ENCODE measurements at regions not wholly inside any gene's neighbourhood (a gene's known extent, or its start where the extent isn't known, plus 50 kb on each side); places are given as distances from the start of the nearest gene placed in this dataset.

DNA sequence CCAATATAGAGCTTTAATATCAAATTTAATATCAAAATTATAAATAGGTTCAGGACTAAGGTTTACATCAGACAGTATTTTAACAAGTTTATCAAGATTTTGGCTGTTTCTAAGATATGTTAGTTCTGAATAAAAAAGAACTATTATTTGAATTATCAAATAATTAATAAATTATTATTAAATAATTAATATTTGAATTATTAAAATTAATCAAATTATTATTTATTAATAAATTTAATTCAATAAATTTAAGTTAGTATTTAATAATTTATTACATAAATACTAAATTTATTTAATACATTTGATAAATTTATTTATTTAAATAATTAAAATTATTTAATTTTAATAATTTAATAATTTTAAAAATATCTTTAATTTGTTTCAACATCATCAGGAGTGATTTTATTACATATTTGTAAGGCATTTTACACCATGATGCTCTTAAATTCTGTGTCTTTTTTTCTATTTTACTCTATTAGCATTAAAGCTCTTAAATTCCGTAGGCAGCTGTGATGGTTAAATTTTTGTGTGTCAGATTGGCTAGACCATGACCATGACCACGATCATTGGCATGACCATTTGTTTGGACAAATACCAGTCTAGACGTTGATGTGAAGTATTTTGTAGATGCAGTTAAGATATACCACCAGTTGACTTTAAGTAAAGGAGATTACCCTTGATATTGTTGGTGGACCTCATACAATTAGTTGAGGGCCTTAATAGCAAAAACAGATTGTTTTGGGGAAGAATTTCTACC, 82.6 kb downstream of the BBS10 start:
- no peak for TF ChIP-seq RAD21 (IDR thresholded peaks at IDR 0.05; ENCODE audit: low read depth)
- TF ChIP-seq EGR1 (IDR thresholded peaks at IDR 0.05), result no peak
- no peak for TF ChIP-seq TEAD4 (IDR thresholded peaks at IDR 0.05)
